H9 (cell line): ENCODE measurements at regions not wholly inside any gene's neighbourhood (a gene's known extent, or its start where the extent isn't known, plus 50 kb on each side); places are given as distances from the start of the nearest gene placed in this dataset.

Source experiments
- DNase-seq: peaks from one replicate; pipeline ENCODE4 v3.0.0-alpha.2; 2017
- H2AFZ ChIP-seq: one replicate; pipeline ENCODE4 v1.6.1; 2013; ENCODE audit warnings: mild to moderate bottlenecking, low read length, control low read depth, moderate library complexity
- H2AK5ac ChIP-seq: 2 replicates; pipeline ENCODE4 v1.6.1; 2013; ENCODE audit warnings: low read length, control low read depth, mixed read lengths; ENCODE audit not compliant: insufficient read length
- H2BK120ac ChIP-seq: one replicate; pipeline ENCODE4 v1.6.1; 2013; ENCODE audit warnings: low read depth, mild to moderate bottlenecking, low read length, control low read depth, inconsistent platforms; ENCODE audit not compliant: poor library complexity, severe bottlenecking
- H2BK12ac ChIP-seq: 2 replicates; pipeline ENCODE4 v1.6.1; 2013; ENCODE audit warnings: low read length, control low read depth, mixed read lengths, low read depth; ENCODE audit not compliant: insufficient read length
- H2BK15ac ChIP-seq: 2 replicates; pipeline ENCODE4 v1.6.1; 2013; ENCODE audit warnings: low read depth, low read length, control low read depth
- H2BK20ac ChIP-seq: one replicate; pipeline ENCODE4 v1.6.1; 2013; ENCODE audit warnings: low read depth, mild to moderate bottlenecking, low read length, control low read depth, inconsistent platforms; ENCODE audit not compliant: poor library complexity, severe bottlenecking
- H2BK5ac ChIP-seq: 2 replicates; pipeline ENCODE4 v1.6.1; 2013; ENCODE audit warnings: low read length, control low read depth, mixed read lengths; ENCODE audit not compliant: insufficient read length
- H3K14ac ChIP-seq: 2 replicates; pipeline ENCODE4 v1.6.1; 2013; ENCODE audit warnings: low read length, control low read depth; ENCODE audit not compliant: insufficient read depth
- H3K18ac ChIP-seq: 2 replicates; pipeline ENCODE4 v1.6.1; 2013; ENCODE audit warnings: low read depth, mild to moderate bottlenecking, mixed read lengths, low read length, control low read depth; ENCODE audit not compliant: insufficient read length
- H3K23ac ChIP-seq: 2 replicates; pipeline ENCODE4 v1.6.1; 2013; ENCODE audit warnings: low read length, control low read depth, mixed read lengths, low read depth; ENCODE audit not compliant: insufficient read length
- H3K23me2 ChIP-seq: 2 replicates; pipeline ENCODE4 v1.6.1; 2013; ENCODE audit warnings: low read depth, mild to moderate bottlenecking, mixed read lengths, low read length, control low read depth; ENCODE audit not compliant: insufficient read length, poor library complexity, severe bottlenecking
- H3K27ac ChIP-seq: 2 replicates; pipeline ENCODE4 v1.5.1; 2013; ENCODE audit warnings: low read length, control low read depth, mixed read lengths, low read depth; ENCODE audit not compliant: insufficient read length
- H3K27me3 ChIP-seq: 2 replicates; pipeline ENCODE4 v1.6.1; 2013; ENCODE audit warnings: low read length, control low read depth, inconsistent platforms; ENCODE audit not compliant: insufficient read depth
- H3K4ac ChIP-seq: 2 replicates; pipeline ENCODE4 v1.6.1; 2013; ENCODE audit warnings: low read depth, mild to moderate bottlenecking, control low read depth, inconsistent platforms, low read length, moderate library complexity
- H3K4me1 ChIP-seq: 2 replicates; pipeline ENCODE4 v1.6.1; 2013; ENCODE audit warnings: low read length, control low read depth, inconsistent platforms; ENCODE audit not compliant: insufficient read depth
- H3K4me2 ChIP-seq: 2 replicates; pipeline ENCODE4 v1.6.1; 2013; ENCODE audit warnings: low read length, control low read depth, mixed read lengths; ENCODE audit not compliant: insufficient read length, insufficient read depth
- H3K56ac ChIP-seq: 2 replicates; pipeline ENCODE4 v1.6.1; 2013; ENCODE audit warnings: low read depth, mild to moderate bottlenecking, mixed read lengths, low read length, control low read depth; ENCODE audit not compliant: insufficient read length
- H3K79me1 ChIP-seq: 2 replicates; pipeline ENCODE4 v1.6.1; 2013; ENCODE audit warnings: low read depth, mild to moderate bottlenecking, moderate library complexity, low read length, control low read depth, inconsistent platforms; ENCODE audit not compliant: insufficient read depth, poor library complexity, severe bottlenecking
- H3K79me2 ChIP-seq: 2 replicates; pipeline ENCODE4 v1.6.1; 2013; ENCODE audit warnings: low read length, control low read depth, inconsistent platforms; ENCODE audit not compliant: insufficient read depth
- H3K9ac ChIP-seq: 2 replicates; pipeline ENCODE4 v1.6.1; 2013; ENCODE audit warnings: low read length, control low read depth, mixed read lengths; ENCODE audit not compliant: insufficient read length; ENCODE audit errors: extremely low read depth
- H3K9me3 ChIP-seq: one replicate; pipeline ENCODE4 v1.6.1; 2013; ENCODE audit warnings: low read depth, low read length, inconsistent platforms; ENCODE audit not compliant: control insufficient read depth
- H3T11ph ChIP-seq: one replicate; pipeline ENCODE4 v1.6.1; 2013; ENCODE audit warnings: mild to moderate bottlenecking, low read length, control low read depth, inconsistent platforms
- H4K20me1 ChIP-seq: one replicate; pipeline ENCODE4 v1.6.1; 2013; ENCODE audit not compliant: control insufficient read depth, insufficient read length, insufficient read depth
- H4K5ac ChIP-seq: 2 replicates; pipeline ENCODE4 v1.6.1; 2013; ENCODE audit warnings: low read depth, mild to moderate bottlenecking, mixed read lengths, low read length, control low read depth; ENCODE audit not compliant: insufficient read length
- H4K8ac ChIP-seq: replicated peaks from 2 replicates; pipeline ENCODE4 v1.6.1; 2013; ENCODE audit warnings: low read length, control low read depth, mixed read lengths, low read depth; ENCODE audit not compliant: insufficient read length
- H4K91ac ChIP-seq: 2 replicates; pipeline ENCODE4 v1.6.1; 2013; ENCODE audit warnings: low read depth, mild to moderate bottlenecking, moderate library complexity, mixed read lengths, low read length, control low read depth; ENCODE audit not compliant: insufficient read length
- H3K27ac Mint-ChIP-seq, 3 experiments: 2 replicates in 2 of 3; 3 replicates in 1 of 3; pipeline ENCODE4 v1.8.0; 2020 to 2021; ENCODE audit warnings: mixed read lengths in 3 of 3, mild to moderate bottlenecking in 1 of 3, moderate library complexity in 1 of 3
- H3K27me3 Mint-ChIP-seq: 2 replicates; pipeline ENCODE4 v1.8.0; 2021; ENCODE audit warnings: low read depth, mild to moderate bottlenecking, moderate library complexity, mixed read lengths
- H3K36me3 Mint-ChIP-seq, 3 experiments: 2 replicates in 2 of 3; 3 replicates in 1 of 3; pipeline ENCODE4 v1.8.0; 2020 to 2021; ENCODE audit warnings: low read depth in 3 of 3, mixed read lengths in 3 of 3; ENCODE audit not compliant: insufficient read depth in 1 of 3
- H3K4me1 Mint-ChIP-seq, 2 experiments: 2 replicates each; pipeline ENCODE4 v1.8.0; 2020; ENCODE audit warnings: mixed read lengths in 2 of 2
- H3K4me3 Mint-ChIP-seq, 2 experiments: 2 replicates in 1 of 2; 3 replicates in 1 of 2; pipeline ENCODE4 v1.8.0; 2020 to 2021; ENCODE audit warnings: mild to moderate bottlenecking in 2 of 2, mixed read lengths in 2 of 2, moderate library complexity in 1 of 2
- H3K9me3 Mint-ChIP-seq, 2 experiments: 2 replicates in 1 of 2; 3 replicates in 1 of 2; pipeline ENCODE4 v1.8.0; 2020; ENCODE audit warnings: mild to moderate bottlenecking in 2 of 2, mixed read lengths in 2 of 2, moderate library complexity in 1 of 2
- CTCF ChIP-seq: fragments of 200-600 bp; sonication (generic); conservative IDR thresholded peaks from 3 replicates; pipeline ENCODE4 v1.8.0; 2021; ENCODE audit warnings: antibody characterized with exemption, mild to moderate bottlenecking
- WGBS: extraction: QIAGEN DNeasy Blood & Tissue Kit; methylation state at CpG from one replicate; pipeline ENCODE4 v1.1.7; 2013; ENCODE audit warnings: missing lambda C conversion rate, low lambda C conversion rate, mixed read lengths; ENCODE audit not compliant: insufficient read length; ENCODE audit errors: extremely low coverage; 5-methylcytosine and 5-hydroxymethylcytosine counted together

DNA sequence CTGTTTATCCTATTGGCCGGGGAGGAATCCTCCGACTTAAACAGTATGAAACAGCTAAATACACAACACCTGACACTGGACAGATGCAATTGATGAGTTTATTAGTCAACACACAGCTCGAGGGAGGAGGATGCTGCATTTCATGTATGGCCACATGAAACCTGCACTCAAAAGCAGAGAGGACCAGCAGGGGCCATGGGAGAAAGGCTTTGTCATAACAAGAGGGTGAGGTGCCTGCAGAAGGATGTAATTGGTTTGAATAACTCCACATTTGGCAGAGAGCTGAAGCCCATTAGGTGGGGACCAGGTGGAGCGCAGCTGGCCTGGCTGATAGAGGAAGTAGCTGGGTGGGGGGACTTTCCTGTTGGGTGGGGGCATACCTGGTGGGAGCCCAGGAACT, 599.1 kb downstream of the PTPRU start:
- no peak overlapping the region for H3K9ac ChIP-seq
- no peak overlapping the region for H2BK120ac ChIP-seq
- no peaks in the 10 kb centered on the region for H4K20me1 ChIP-seq
- no peak for TF ChIP-seq CTCF
- no peak overlapping the region for H2AFZ ChIP-seq
- no peak overlapping the region for H4K8ac ChIP-seq
- H3K9me3 Mint-ChIP-seq: no peaks in the 10 kb centered on the region
- H4K91ac ChIP-seq: no peak overlapping the region
- H3K27ac Mint-ChIP-seq: no peak overlapping the region
- no peak overlapping the region for H2BK20ac ChIP-seq
- DNase-seq: no peak
- no peaks in the 10 kb centered on the region for H3K79me1 ChIP-seq
- no peaks in the 10 kb centered on the region for H3K9me3 ChIP-seq
- no peak overlapping the region for H3K4ac ChIP-seq
- H4K5ac ChIP-seq: no peak overlapping the region
- H3K4me1 Mint-ChIP-seq: peaks cover 9 to 19% of the 10 kb centered on the region in 2 experiments
- H3K27me3 Mint-ChIP-seq: peaks cover 2% of the 10 kb centered on the region; the same call in 1 of the 2 replicates
- H3K14ac ChIP-seq: no peak overlapping the region
- H2BK5ac ChIP-seq: no peak overlapping the region
- no peak overlapping the region for H3K56ac ChIP-seq
- H3K4me1 ChIP-seq: no peaks in the 10 kb centered on the region
- no peak overlapping the region for H3K23ac ChIP-seq
- H3K36me3 Mint-ChIP-seq: no peaks in the 10 kb centered on the region
- H3K23me2 ChIP-seq: no peaks in the 10 kb centered on the region
- H2BK12ac ChIP-seq: no peak overlapping the region
- H3T11ph ChIP-seq: no peak overlapping the region
- H3K4me3 Mint-ChIP-seq: no peak overlapping the region
- no peak overlapping the region for H3K27ac ChIP-seq
- H3K4me2 ChIP-seq: no peak overlapping the region
- H2BK15ac ChIP-seq: no peak overlapping the region
- H3K18ac ChIP-seq: no peak overlapping the region
- no peaks in the 10 kb centered on the region for H3K27me3 ChIP-seq
- WGBS: no CpG with 5 or more reads among the region's 4 CpGs
- H2AK5ac ChIP-seq: no peak overlapping the region
- no peaks in the 10 kb centered on the region for H3K79me2 ChIP-seq
